ENCODE measurements at regions not wholly inside any gene's neighbourhood (a gene's known extent, or its start where the extent isn't known, plus 50 kb on each side); places are given as distances from the start of the nearest gene placed in this dataset.

- Mint-ChIP-seq H3K4me1 (peaks cover 26% of the 10 kb centered on the region), H3K9me3 (peaks cover 0 to 8% (median 5%) of the 10 kb centered on the region in 7 donors), H3K36me3 (no peaks in the 10 kb centered on the region), H3K27ac (no peak overlapping the region), H3K4me3 (no peak overlapping the region), H3K27me3 (ENCODE audit: low read depth in 3 of 3) (peaks cover 0 to 1% (median 1%) of the 10 kb centered on the region in 3 donors)
- H2AFZ ChIP-seq (ENCODE audit: insufficient read depth, low read depth, low read length, poor library complexity, severe bottlenecking) = no peak overlapping the region
- H4K20me1 ChIP-seq (ENCODE audit: insufficient read depth, low read length) = no peaks in the 10 kb centered on the region
- H3K9me3 ChIP-seq (replicated peaks in 1 of 2; ENCODE audit: control insufficient read depth in 1 of 2, insufficient read depth in 1 of 2, low read length in 2 of 2) = peaks cover 0 to 9% of the 10 kb centered on the region in 2 donors
- no peak overlapping the region for H3K9ac ChIP-seq (ENCODE audit: insufficient read depth, low read length, poor library complexity, severe bottlenecking)
- no peak overlapping the region for H3K27ac ChIP-seq (ENCODE audit: low read depth in 1 of 2, low read length in 2 of 2)
- H3K36me3 ChIP-seq (replicated peaks in 1 of 2; ENCODE audit: control insufficient read depth in 1 of 2, insufficient read depth in 2 of 2, low read length in 2 of 2) = no peaks in the 10 kb centered on the region
- intact Hi-C loops (cut with micrococcal nuclease) = loop anchor here (10.0 kb wide), 5 partner anchors 340 to 1200 kb away; partner anchors contain the start of genes ZNF184 (in 1 of the 2) and ZSCAN31 (in 1 of the 2)
- no peak overlapping the region for H3K4me2 ChIP-seq (replicated peaks; ENCODE audit: extremely low read depth, low read length, poor library complexity, severe bottlenecking)
- no peak for DNase-seq
- H3K79me2 ChIP-seq (ENCODE audit: insufficient read depth, low read length) = peaks cover 9% of the 10 kb centered on the region
- H3K27me3 ChIP-seq (ENCODE audit: control insufficient read depth in 2 of 2, insufficient read depth in 2 of 2, low read length in 2 of 2) = no peaks in the 10 kb centered on the region
- no peak for TF ChIP-seq CTCF (IDR thresholded peaks at IDR 0.05)
- H3K4me1 ChIP-seq (ENCODE audit: control insufficient read depth in 1 of 2, insufficient read depth in 2 of 2, low read length in 2 of 2) = peaks cover 37 to 73% of the 10 kb centered on the region in 2 donors
- WGBS (ENCODE audit: insufficient coverage) = no CpG with 5 or more reads among the region's 3 CpGs
- H3K4me3 ChIP-seq (replicated peaks in 1 of 3; ENCODE audit: low read depth in 2 of 3, low read length in 3 of 3) = no peak overlapping the region
Measured at GRCh38 chr6:27135087-27135657, 112.3 kb upstream of the PRSS16 start.

- intact Hi-C loops (cut with micrococcal nuclease) = loop anchor here (10.0 kb wide), 5 partner anchors 339 to 1199 kb away; partner anchors contain the start of genes ZNF184 (in 1 of the 2) and ZSCAN31 (in 1 of the 2)
- H3K4me3 ChIP-seq (replicated peaks in 1 of 3; ENCODE audit: low read depth in 2 of 3, low read length in 3 of 3) = no peak overlapping the region
- no peak overlapping the region for H3K27ac Mint-ChIP-seq
- H3K9me3 Mint-ChIP-seq = peaks cover 0 to 8% (median 5%) of the 10 kb centered on the region in 7 donors
- TF ChIP-seq CTCF (IDR thresholded peaks at IDR 0.05) = no peak
- H3K4me1 Mint-ChIP-seq = peaks cover 31% of the 10 kb centered on the region
- H3K36me3 Mint-ChIP-seq = no peaks in the 10 kb centered on the region
- H3K27me3 Mint-ChIP-seq (ENCODE audit: low read depth in 3 of 3) = peaks cover 0 to 1% (median 1%) of the 10 kb centered on the region in 3 donors
- no CpG with 5 or more reads among the region's 6 CpGs for WGBS (ENCODE audit: insufficient coverage)
- no peak overlapping the region for H3K27ac ChIP-seq (ENCODE audit: low read depth in 1 of 2, low read length in 2 of 2)
- H4K20me1 ChIP-seq (ENCODE audit: insufficient read depth, low read length) = no peaks in the 10 kb centered on the region
- DNase-seq = no peak
- H2AFZ ChIP-seq (ENCODE audit: insufficient read depth, low read depth, low read length, poor library complexity, severe bottlenecking) = no peak overlapping the region
- H3K27me3 ChIP-seq (ENCODE audit: control insufficient read depth in 2 of 2, insufficient read depth in 2 of 2, low read length in 2 of 2) = no peaks in the 10 kb centered on the region
- no peak overlapping the region for H3K4me2 ChIP-seq (replicated peaks; ENCODE audit: extremely low read depth, low read length, poor library complexity, severe bottlenecking)
- H3K4me3 Mint-ChIP-seq = no peak overlapping the region
- H3K9ac ChIP-seq (ENCODE audit: insufficient read depth, low read length, poor library complexity, severe bottlenecking) = no peak overlapping the region
- H3K79me2 ChIP-seq (ENCODE audit: insufficient read depth, low read length) = peaks cover 16% of the 10 kb centered on the region
- no peaks in the 10 kb centered on the region for H3K36me3 ChIP-seq (replicated peaks in 1 of 2; ENCODE audit: control insufficient read depth in 1 of 2, insufficient read depth in 2 of 2, low read length in 2 of 2)
- H3K9me3 ChIP-seq (replicated peaks in 1 of 2; ENCODE audit: control insufficient read depth in 1 of 2, insufficient read depth in 1 of 2, low read length in 2 of 2) = peaks cover 0 to 9% of the 10 kb centered on the region in 2 donors
- H3K4me1 ChIP-seq (ENCODE audit: control insufficient read depth in 1 of 2, insufficient read depth in 2 of 2, low read length in 2 of 2) = peaks cover 37 to 76% of the 10 kb centered on the region in 2 donors
Measured at GRCh38 chr6:27136077-27136644, 111.3 kb upstream of the PRSS16 start.
